ENCODE measurements at regions not wholly inside any gene's neighbourhood (a gene's known extent, or its start where the extent isn't known, plus 50 kb on each side); places are given as distances from the start of the nearest gene placed in this dataset.
A peak's percentile ranks its signal among the peaks of the same experiment; 100 is the strongest.
"Not testable (repeated sequence)": the region's sequence is repeated elsewhere in the genome, so short reads cannot be mapped to it uniquely, and the experiment has no call there.

DNA sequence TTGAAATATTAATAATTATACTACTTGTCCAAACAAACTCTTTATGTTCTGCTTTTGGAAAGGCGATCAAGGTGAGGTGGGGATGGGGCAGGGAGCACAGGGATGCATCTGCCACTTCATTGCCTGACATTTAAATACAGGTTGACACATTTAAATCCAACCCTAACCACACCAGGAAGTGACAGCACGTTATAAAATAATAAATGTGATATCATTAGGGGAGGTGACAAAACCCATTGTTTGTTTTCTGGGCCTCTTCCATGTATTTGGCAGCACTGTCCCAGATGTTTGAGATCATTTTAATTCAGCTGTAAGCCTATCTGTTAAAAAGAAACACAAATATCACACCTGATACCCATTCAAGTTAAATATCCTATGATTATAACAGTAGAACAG, 342.4 kb upstream of the ARID1B start:
- H3K4me3 Mint-ChIP-seq: no peak overlapping the region
- no peaks in the 10 kb centered on the region for H3K27me3 Mint-ChIP-seq (ENCODE audit: low read depth)
- H3K4me1 Mint-ChIP-seq (ENCODE audit: low read depth): no peaks in the 10 kb centered on the region
- no peak for DNase-seq (ENCODE audit: low spot score)
- no peak overlapping the region for H3K27ac Mint-ChIP-seq
- H3K36me3 Mint-ChIP-seq (ENCODE audit: low read depth): no peaks in the 10 kb centered on the region
- no peaks in the 10 kb centered on the region for H3K9me3 Mint-ChIP-seq

- H3K27ac Mint-ChIP-seq: no peak overlapping the region
- DNase-seq (ENCODE audit: low spot score): no peak
- no peaks in the 10 kb centered on the region for H3K36me3 Mint-ChIP-seq (ENCODE audit: low read depth)
- no peaks in the 10 kb centered on the region for H3K27me3 Mint-ChIP-seq (ENCODE audit: low read depth)
- no peaks in the 10 kb centered on the region for H3K4me1 Mint-ChIP-seq (ENCODE audit: low read depth)
- H3K4me3 Mint-ChIP-seq: no peak overlapping the region
- H3K9me3 Mint-ChIP-seq: no peaks in the 10 kb centered on the region
Observed at GRCh38 chr6:156434049-156434794, 343.0 kb upstream of the ARID1B start.

DNA sequence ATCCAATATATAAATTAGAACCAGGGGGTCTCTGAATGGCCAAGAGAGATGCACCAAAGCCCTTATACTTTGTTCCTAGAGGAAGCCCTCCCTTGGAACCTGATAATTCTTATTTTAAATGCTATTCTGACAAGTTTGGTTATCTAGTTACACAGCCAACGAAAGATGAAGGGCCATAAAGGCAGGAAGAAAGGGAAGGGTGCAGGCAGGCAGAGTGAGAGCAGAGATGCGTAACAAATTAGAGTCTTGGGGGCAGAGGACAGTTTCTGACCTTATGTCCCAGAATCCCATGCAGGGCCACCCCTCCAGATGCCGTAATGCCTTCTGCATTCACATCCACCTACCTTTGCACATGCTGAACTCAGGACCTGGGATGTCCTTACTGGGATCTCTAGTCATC, 344.6 kb upstream of the ARID1B start:
- H3K4me1 Mint-ChIP-seq (ENCODE audit: low read depth): no peaks in the 10 kb centered on the region
- no peak for DNase-seq (ENCODE audit: low spot score)
- H3K27ac Mint-ChIP-seq: no peak overlapping the region
- no peaks in the 10 kb centered on the region for H3K27me3 Mint-ChIP-seq (ENCODE audit: low read depth)
- H3K36me3 Mint-ChIP-seq (ENCODE audit: low read depth): no peaks in the 10 kb centered on the region
- no peak overlapping the region for H3K4me3 Mint-ChIP-seq
- no peaks in the 10 kb centered on the region for H3K9me3 Mint-ChIP-seq

DNA sequence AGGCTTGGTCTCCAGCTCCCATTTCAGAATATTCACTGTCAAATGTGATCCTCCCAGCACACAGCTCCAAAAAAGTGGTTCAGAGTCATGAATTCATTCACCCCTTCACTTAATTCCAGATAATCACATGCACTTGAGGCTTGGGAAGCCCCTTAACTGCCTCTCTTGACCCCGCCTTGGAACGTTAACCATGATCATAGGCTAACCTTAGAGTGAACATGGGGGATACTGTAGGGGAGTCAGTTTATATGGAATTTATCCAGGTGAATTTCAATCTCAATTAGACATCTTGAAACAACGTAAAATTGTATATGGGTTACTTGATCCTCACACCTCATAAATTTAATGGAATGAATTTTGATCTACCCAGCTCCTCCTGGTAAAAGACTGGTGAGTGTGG, 346.8 kb upstream of the ARID1B start:
- no peak overlapping the region for H3K27ac Mint-ChIP-seq
- H3K9me3 Mint-ChIP-seq: no peaks in the 10 kb centered on the region
- no peak overlapping the region for H3K4me3 Mint-ChIP-seq
- no peaks in the 10 kb centered on the region for H3K4me1 Mint-ChIP-seq (ENCODE audit: low read depth)
- H3K27me3 Mint-ChIP-seq (ENCODE audit: low read depth): peaks cover 4% of the 10 kb centered on the region
- H3K36me3 Mint-ChIP-seq (ENCODE audit: low read depth): no peaks in the 10 kb centered on the region
- DNase-seq (ENCODE audit: low spot score): no peak

GRCh38 chr6:156427345-156427744, 349.8 kb upstream of the ARID1B start:
- Mint-ChIP-seq H3K9me3 (no peaks in the 10 kb centered on the region), H3K4me3 (no peak overlapping the region), H3K27ac (no peak overlapping the region), H3K4me1 (ENCODE audit: low read depth) (peaks cover 15% of the 10 kb centered on the region), H3K27me3 (ENCODE audit: low read depth) (peaks cover 4% of the 10 kb centered on the region), H3K36me3 (ENCODE audit: low read depth) (no peaks in the 10 kb centered on the region)
- no peak for DNase-seq (ENCODE audit: low spot score)

DNA sequence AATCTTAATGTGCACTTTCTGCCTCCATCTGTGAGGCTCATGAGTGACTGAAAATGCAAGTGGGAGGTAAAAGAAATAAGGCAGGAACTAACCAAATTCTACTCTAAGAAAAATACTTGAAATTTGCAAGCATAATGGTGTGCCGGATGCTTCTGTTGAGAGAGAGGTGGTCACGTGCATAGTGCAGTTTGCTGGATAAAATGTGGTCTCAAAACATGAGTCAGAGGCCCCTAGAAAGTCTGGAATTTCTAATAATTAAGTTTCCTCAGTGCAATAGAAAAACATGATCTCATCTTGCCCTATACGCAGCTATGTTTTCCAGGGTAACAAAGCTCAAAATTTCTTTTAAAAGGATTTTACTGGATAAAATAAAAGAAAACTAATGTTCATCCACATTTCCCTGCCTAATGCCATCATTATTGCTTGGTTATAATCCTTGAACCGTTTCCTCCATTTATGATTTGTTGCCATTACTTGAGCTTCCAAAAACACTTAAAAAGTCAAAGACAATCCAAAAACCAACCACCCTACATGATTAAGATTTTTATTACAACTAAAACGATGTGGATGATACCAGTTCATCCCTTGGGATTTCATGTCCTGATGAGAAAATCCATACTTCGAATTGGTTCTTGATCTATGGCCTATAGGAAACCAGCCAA, 351.7 kb upstream of the ARID1B start:
- H3K27ac Mint-ChIP-seq: no peak overlapping the region
- peaks cover 7% of the 10 kb centered on the region for H3K27me3 Mint-ChIP-seq (ENCODE audit: low read depth)
- no peaks in the 10 kb centered on the region for H3K36me3 Mint-ChIP-seq (ENCODE audit: low read depth)
- no peak for DNase-seq (ENCODE audit: low spot score)
- H3K4me1 Mint-ChIP-seq (ENCODE audit: low read depth): peaks cover 16% of the 10 kb centered on the region
- H3K4me3 Mint-ChIP-seq: no peak overlapping the region
- H3K9me3 Mint-ChIP-seq: no peaks in the 10 kb centered on the region

GRCh38 chr6:156423829-156424228, 353.3 kb upstream of the ARID1B start:
- peaks cover 16% of the 10 kb centered on the region for H3K4me1 Mint-ChIP-seq (ENCODE audit: low read depth)
- H3K4me3 Mint-ChIP-seq: peak overlapping the region; percentile 19
- H3K36me3 Mint-ChIP-seq (ENCODE audit: low read depth): no peaks in the 10 kb centered on the region
- H3K9me3 Mint-ChIP-seq: no peaks in the 10 kb centered on the region
- H3K27ac Mint-ChIP-seq: no peak overlapping the region
- H3K27me3 Mint-ChIP-seq (ENCODE audit: low read depth): peaks cover 7% of the 10 kb centered on the region
- DNase-seq (ENCODE audit: low spot score): no peak

GRCh38 chr6:156423075-156423474, 354.1 kb upstream of the ARID1B start:
- Mint-ChIP-seq H3K27ac (no peak overlapping the region), H3K4me3 (peak overlapping the region; percentile 19), H3K4me1 (ENCODE audit: low read depth) (peaks cover 16% of the 10 kb centered on the region), H3K9me3 (no peaks in the 10 kb centered on the region), H3K27me3 (ENCODE audit: low read depth) (peaks cover 7% of the 10 kb centered on the region), H3K36me3 (ENCODE audit: low read depth) (no peaks in the 10 kb centered on the region)
- no peak for DNase-seq (ENCODE audit: low spot score)

DNA sequence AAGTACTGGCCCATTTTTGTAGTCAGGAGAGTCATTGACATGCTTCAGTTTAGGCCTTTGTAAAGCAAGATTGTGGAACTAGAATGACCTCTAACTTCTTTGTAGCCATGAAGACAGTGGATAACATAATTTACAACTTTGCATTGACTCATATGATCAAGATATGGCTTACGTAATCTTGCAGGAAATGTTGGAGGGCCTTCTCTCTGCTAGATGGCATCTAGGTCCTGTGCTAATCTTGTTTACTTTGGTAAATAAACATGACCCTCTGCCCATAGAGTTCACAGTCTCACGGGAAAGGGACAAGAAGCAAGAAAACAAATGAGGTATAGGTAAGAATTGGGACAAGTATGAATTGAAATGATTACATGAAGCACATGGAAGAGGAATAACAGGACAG, 355.2 kb upstream of the ARID1B start:
- H3K27me3 Mint-ChIP-seq (ENCODE audit: low read depth): peaks cover 6% of the 10 kb centered on the region
- peaks cover 16% of the 10 kb centered on the region for H3K4me1 Mint-ChIP-seq (ENCODE audit: low read depth)
- no peak for DNase-seq (ENCODE audit: low spot score)
- H3K27ac Mint-ChIP-seq: no peak overlapping the region
- H3K9me3 Mint-ChIP-seq: no peaks in the 10 kb centered on the region
- H3K36me3 Mint-ChIP-seq (ENCODE audit: low read depth): no peaks in the 10 kb centered on the region
- H3K4me3 Mint-ChIP-seq: no peak overlapping the region

- H3K4me1 Mint-ChIP-seq (ENCODE audit: low read depth): peaks cover 16% of the 10 kb centered on the region
- not testable (repeated sequence) for DNase-seq (ENCODE audit: low spot score); H3K9me3 Mint-ChIP-seq; H3K4me3 Mint-ChIP-seq; H3K27ac Mint-ChIP-seq; H3K36me3 Mint-ChIP-seq (ENCODE audit: low read depth); H3K27me3 Mint-ChIP-seq (ENCODE audit: low read depth)
Observed at GRCh38 chr6:156421301-156421700, 355.9 kb upstream of the ARID1B start.

DNA sequence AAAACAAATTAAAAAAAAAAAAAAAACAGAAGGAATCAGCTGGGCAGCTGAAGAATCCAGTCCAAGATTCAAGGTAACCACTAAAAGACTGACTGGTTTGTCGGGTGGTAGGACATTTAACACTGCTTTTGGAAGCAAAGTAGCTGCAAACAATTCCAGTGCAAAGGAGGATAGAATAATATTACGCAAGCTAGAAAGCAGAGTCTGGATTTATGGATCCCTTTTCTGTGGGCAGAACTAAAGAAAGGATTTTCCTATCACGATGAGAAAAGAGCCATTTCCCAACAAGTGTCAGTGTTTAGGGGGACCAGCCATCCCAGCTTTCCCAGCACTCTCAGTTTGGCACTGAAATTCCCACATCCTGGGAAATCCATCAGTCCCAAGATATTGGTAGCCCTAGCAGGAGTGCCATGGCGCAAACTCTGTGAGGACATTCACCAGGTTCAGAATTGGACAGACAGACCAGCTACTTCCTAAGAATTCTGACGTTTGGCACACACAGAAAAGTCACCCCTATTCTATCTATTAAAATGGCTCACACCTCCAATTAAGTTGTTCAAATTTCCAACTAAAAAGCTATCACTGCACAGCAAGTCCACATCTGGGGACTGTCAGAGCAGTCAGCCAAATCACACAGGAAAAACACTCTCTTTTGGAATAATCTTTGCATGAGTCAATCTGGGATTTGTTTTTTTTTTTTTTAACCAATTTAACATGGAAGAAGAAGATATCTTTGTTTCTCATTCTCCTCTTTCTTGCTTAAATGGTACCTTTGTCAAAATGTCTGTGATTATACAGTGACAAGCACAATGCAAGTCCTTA, 356.8 kb upstream of the ARID1B start:
- Mint-ChIP-seq H3K4me1 (ENCODE audit: low read depth) (peaks cover 16% of the 10 kb centered on the region), H3K27ac (no peak overlapping the region), H3K4me3 (no peak overlapping the region), H3K36me3 (ENCODE audit: low read depth) (no peaks in the 10 kb centered on the region), H3K27me3 (ENCODE audit: low read depth) (peaks cover 6% of the 10 kb centered on the region), H3K9me3 (no peaks in the 10 kb centered on the region)
- DNase-seq (ENCODE audit: low spot score): no peak

- DNase-seq (ENCODE audit: low spot score): no peak
- no peak overlapping the region for H3K4me3 Mint-ChIP-seq
- H3K4me1 Mint-ChIP-seq (ENCODE audit: low read depth): peaks cover 16% of the 10 kb centered on the region
- no peak overlapping the region for H3K27ac Mint-ChIP-seq
- H3K9me3 Mint-ChIP-seq: no peaks in the 10 kb centered on the region
- H3K36me3 Mint-ChIP-seq (ENCODE audit: low read depth): no peaks in the 10 kb centered on the region
- peaks cover 6% of the 10 kb centered on the region for H3K27me3 Mint-ChIP-seq (ENCODE audit: low read depth)
Observed at GRCh38 chr6:156419594-156419993, 357.6 kb upstream of the ARID1B start.

- no peak overlapping the region for H3K4me3 Mint-ChIP-seq
- H3K4me1 Mint-ChIP-seq (ENCODE audit: low read depth): peaks cover 4% of the 10 kb centered on the region
- H3K27ac Mint-ChIP-seq: no peak overlapping the region
- no peaks in the 10 kb centered on the region for H3K9me3 Mint-ChIP-seq
- no peaks in the 10 kb centered on the region for H3K36me3 Mint-ChIP-seq (ENCODE audit: low read depth)
- H3K27me3 Mint-ChIP-seq (ENCODE audit: low read depth): peaks cover 6% of the 10 kb centered on the region
- DNase-seq (ENCODE audit: low spot score): no peak
Observed at GRCh38 chr6:156418253-156418652, 358.9 kb upstream of the ARID1B start.

DNA sequence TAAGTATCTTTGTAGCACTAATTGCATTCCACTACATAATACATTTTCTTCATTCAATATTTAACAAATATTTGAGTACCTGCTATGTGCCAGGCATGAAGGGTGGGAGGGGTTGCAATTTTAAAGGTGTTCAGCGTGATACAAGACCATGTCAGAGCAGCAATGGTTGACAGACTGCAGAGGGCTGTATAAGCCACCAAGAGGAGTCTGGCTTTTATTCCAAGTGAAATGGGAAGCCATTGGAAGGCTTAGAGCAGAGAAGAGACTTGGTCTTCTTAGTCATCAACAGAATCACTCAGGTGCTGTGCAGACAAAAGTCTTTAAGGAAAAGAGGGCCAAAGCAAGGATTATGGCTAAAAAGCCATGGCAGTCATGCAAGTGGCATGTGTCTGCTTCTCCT, 360.8 kb upstream of the ARID1B start:
- Mint-ChIP-seq H3K9me3 (no peaks in the 10 kb centered on the region), H3K27ac (no peak overlapping the region), H3K4me3 (no peak overlapping the region), H3K36me3 (ENCODE audit: low read depth) (no peaks in the 10 kb centered on the region), H3K27me3 (ENCODE audit: low read depth) (peaks cover 6% of the 10 kb centered on the region), H3K4me1 (ENCODE audit: low read depth) (no peaks in the 10 kb centered on the region)
- DNase-seq (ENCODE audit: low spot score): no peak
